ENCODE measurements at regions not wholly inside any gene's neighbourhood (a gene's known extent, or its start where the extent isn't known, plus 50 kb on each side); places are given as distances from the start of the nearest gene placed in this dataset.

DNA sequence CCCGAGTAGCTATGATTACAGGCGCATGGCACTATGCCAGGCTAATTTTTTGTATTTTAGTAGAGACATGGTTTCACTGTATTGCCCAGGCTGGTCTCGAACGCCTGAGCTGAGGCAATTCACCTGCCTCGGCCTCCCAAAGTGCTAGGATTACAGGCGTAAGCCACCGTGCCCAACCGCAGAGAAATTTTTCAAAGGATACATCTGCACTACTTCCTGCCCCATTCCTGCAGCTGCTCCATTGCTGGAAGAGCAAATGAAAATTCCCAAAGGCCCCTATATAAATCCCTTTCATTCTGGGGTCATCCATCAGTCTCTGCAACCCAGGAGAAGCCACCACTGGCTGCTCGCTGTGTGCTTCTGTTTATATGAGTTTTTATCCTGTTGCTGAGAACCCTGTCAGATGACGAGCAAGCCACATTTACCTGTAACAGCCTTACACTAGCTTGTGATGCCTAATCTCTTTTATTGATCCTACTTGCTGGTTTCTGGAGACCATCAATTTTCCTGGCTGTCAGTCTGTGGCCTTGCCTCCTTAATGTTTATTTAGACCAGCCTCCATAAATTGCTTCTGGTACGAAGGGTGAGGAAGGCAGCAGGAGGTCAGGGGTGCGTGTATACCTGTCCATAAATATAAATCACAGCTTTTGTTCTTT is 925.3 kb downstream of the TLE4 start:
- no peak for TF ChIP-seq STAT5B (CRISPR knock-in tag; IDR thresholded peaks at IDR 0.05)
- no peak for TF ChIP-seq BRD4 (IDR thresholded peaks at IDR 0.05)
- no peak for TF ChIP-seq NR1H2 (CRISPR knock-in tag; IDR thresholded peaks at IDR 0.05)
- TF ChIP-seq, protein P1, sequence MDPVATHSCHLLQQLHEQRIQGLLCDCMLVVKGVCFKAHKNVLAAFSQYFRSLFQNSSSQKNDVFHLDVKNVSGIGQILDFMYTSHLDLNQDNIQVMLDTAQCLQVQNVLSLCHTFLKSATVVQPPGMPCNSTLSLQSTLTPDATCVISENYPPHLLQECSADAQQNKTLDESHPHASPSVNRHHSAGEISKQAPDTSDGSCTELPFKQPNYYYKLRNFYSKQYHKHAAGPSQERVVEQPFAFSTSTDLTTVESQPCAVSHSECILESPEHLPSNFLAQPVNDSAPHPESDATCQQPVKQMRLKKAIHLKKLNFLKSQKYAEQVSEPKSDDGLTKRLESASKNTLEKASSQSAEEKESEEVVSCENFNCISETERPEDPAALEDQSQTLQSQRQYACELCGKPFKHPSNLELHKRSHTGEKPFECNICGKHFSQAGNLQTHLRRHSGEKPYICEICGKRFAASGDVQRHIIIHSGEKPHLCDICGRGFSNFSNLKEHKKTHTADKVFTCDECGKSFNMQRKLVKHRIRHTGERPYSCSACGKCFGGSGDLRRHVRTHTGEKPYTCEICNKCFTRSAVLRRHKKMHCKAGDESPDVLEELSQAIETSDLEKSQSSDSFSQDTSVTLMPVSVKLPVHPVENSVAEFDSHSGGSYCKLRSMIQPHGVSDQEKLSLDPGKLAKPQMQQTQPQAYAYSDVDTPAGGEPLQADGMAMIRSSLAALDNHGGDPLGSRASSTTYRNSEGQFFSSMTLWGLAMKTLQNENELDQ (CRISPR knock-in tag; IDR thresholded peaks at IDR 0.05; ENCODE audit: borderline replicate concordance) = no peak
- no peak for TF ChIP-seq CEBPB (tag; IDR thresholded peaks at IDR 0.05)
- TF ChIP-seq, protein P2, sequence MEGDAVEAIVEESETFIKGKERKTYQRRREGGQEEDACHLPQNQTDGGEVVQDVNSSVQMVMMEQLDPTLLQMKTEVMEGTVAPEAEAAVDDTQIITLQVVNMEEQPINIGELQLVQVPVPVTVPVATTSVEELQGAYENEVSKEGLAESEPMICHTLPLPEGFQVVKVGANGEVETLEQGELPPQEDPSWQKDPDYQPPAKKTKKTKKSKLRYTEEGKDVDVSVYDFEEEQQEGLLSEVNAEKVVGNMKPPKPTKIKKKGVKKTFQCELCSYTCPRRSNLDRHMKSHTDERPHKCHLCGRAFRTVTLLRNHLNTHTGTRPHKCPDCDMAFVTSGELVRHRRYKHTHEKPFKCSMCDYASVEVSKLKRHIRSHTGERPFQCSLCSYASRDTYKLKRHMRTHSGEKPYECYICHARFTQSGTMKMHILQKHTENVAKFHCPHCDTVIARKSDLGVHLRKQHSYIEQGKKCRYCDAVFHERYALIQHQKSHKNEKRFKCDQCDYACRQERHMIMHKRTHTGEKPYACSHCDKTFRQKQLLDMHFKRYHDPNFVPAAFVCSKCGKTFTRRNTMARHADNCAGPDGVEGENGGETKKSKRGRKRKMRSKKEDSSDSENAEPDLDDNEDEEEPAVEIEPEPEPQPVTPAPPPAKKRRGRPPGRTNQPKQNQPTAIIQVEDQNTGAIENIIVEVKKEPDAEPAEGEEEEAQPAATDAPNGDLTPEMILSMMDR (IDR thresholded peaks at IDR 0.05 in 2 of 3, conservative IDR thresholded peaks at IDR 0.05 in 1 of 3; ENCODE audit: insufficient read depth in 2 of 3, low read depth in 1 of 3, low read length in 3 of 3) = no peak
- no peak for TF ChIP-seq POLR2G (IDR thresholded peaks at IDR 0.05; ENCODE audit: low read depth, low read length)
- TF ChIP-seq, protein P3, sequence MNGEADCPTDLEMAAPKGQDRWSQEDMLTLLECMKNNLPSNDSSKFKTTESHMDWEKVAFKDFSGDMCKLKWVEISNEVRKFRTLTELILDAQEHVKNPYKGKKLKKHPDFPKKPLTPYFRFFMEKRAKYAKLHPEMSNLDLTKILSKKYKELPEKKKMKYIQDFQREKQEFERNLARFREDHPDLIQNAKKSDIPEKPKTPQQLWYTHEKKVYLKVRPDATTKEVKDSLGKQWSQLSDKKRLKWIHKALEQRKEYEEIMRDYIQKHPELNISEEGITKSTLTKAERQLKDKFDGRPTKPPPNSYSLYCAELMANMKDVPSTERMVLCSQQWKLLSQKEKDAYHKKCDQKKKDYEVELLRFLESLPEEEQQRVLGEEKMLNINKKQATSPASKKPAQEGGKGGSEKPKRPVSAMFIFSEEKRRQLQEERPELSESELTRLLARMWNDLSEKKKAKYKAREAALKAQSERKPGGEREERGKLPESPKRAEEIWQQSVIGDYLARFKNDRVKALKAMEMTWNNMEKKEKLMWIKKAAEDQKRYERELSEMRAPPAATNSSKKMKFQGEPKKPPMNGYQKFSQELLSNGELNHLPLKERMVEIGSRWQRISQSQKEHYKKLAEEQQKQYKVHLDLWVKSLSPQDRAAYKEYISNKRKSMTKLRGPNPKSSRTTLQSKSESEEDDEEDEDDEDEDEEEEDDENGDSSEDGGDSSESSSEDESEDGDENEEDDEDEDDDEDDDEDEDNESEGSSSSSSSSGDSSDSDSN (IDR thresholded peaks at IDR 0.05; ENCODE audit: borderline replicate concordance in 1 of 2, low read depth in 2 of 2, low read length in 2 of 2) = no peak
- TF ChIP-seq EP300 (IDR thresholded peaks at IDR 0.05; ENCODE audit: low read length) = no peak
- TF ChIP-seq STAG1 (CRISPR knock-in tag; IDR thresholded peaks at IDR 0.05; ENCODE audit: borderline replicate concordance) = no peak
- TF ChIP-seq ZNF274 (IDR thresholded peaks at IDR 0.05; ENCODE audit: borderline replicate concordance, low read depth, low read length) = no peak
- no peak for TF ChIP-seq HNRNPUL1 (IDR thresholded peaks at IDR 0.05; ENCODE audit: low read length)
- no peak for TF ChIP-seq POLR2A (conservative IDR thresholded peaks at IDR 0.05)
- no peak for TF ChIP-seq ATF1 (CRISPR knock-in tag; IDR thresholded peaks at IDR 0.05)
- TF ChIP-seq ATF1 (tag; IDR thresholded peaks at IDR 0.05) = no peak
